ENCODE measurements at regions not wholly inside any gene's neighbourhood (a gene's known extent, or its start where the extent isn't known, plus 50 kb on each side); places are given as distances from the start of the nearest gene placed in this dataset.
"Not testable (repeated sequence)": the region's sequence is repeated elsewhere in the genome, so short reads cannot be mapped to it uniquely, and the experiment has no call there.

DNA sequence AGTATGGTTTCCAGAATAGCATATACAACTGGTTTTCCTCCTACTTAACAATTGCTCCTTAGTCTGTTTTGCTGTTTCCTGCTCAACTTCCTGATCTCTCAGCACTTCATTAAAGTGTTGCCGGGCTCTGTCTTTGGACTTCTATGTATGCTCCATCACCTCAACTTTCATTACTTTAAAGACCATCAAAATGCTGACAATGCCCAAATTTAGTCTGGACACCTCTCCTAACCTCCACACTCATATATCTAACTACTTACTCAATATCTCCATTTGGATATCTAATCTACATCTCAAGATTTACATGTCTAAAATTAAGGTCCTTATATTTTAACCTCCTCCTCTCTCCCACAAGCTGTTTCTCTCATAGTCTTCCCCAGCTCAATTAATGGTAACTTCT is 54.4 kb upstream of the LGR5 start:
- TF ChIP-seq, protein P1, sequence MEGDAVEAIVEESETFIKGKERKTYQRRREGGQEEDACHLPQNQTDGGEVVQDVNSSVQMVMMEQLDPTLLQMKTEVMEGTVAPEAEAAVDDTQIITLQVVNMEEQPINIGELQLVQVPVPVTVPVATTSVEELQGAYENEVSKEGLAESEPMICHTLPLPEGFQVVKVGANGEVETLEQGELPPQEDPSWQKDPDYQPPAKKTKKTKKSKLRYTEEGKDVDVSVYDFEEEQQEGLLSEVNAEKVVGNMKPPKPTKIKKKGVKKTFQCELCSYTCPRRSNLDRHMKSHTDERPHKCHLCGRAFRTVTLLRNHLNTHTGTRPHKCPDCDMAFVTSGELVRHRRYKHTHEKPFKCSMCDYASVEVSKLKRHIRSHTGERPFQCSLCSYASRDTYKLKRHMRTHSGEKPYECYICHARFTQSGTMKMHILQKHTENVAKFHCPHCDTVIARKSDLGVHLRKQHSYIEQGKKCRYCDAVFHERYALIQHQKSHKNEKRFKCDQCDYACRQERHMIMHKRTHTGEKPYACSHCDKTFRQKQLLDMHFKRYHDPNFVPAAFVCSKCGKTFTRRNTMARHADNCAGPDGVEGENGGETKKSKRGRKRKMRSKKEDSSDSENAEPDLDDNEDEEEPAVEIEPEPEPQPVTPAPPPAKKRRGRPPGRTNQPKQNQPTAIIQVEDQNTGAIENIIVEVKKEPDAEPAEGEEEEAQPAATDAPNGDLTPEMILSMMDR (conservative IDR thresholded peaks at IDR 0.05) = no peak
- Mint-ChIP-seq H3K36me3 (no peaks in the 10 kb centered on the region), H3K4me1 (ENCODE audit: unreplicated experiment) (no peaks in the 10 kb centered on the region), H3K27ac (no peak overlapping the region), H3K27me3 (no peaks in the 10 kb centered on the region), H3K9me3 (no peaks in the 10 kb centered on the region), H3K4me3 (no peak overlapping the region)
- no peak for DNase-seq (ENCODE audit: extremely low spot score, unreplicated experiment)

DNA sequence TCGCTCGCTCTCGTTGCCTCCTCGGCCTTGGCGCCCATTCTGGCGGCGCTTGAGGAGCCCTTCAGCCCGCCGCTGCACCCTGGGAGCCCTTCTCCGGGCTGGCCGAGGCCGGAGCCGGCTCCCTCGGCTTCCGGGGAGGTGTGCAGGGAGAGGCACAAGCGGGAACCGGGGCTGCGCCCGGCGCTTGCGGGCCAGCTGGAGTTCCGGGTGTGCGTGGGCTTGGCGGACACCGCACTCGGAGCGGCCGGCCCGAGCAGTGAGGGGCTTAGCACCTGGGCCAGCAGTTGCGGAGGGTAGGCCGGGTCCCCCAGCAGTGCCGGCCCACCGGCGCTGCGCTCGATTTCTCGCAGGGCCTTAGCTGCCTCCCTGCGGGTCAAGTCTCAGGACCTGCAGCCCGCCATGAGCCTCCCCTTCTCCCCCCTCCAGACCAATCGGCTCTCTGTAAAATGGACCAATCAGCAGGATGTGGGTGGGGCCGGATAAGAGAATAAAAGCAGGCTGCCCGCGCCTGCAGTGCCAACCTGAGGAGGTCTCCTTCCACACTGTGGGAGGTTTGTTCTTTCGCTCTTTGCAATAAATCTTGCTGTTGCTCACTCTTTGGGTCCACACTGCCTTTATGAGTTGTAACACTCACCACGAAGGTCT is 62.8 kb upstream of the LGR5 start:
- H3K27me3 Mint-ChIP-seq; H3K36me3 Mint-ChIP-seq; H3K4me1 Mint-ChIP-seq (ENCODE audit: unreplicated experiment); H3K9me3 Mint-ChIP-seq; DNase-seq (ENCODE audit: extremely low spot score, unreplicated experiment); H3K27ac Mint-ChIP-seq; H3K4me3 Mint-ChIP-seq: not testable (repeated sequence)

DNA sequence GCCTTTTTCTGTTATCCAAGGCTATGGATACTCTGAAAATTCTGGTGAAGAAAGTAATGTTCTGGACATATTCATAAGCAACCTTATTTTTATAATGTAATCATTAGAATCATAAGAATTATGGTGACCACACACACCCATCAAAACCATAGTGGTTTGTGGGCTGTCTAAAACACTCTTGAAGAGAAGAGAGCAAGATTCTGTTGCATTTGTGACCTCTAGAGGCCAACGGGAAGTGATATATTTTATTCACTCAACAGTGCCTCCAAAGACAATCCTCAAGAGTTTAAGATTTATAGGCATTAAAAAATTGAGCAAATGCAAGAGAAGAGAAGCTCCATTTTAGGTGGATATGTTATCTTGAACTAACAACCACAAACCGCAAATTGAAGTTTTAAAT is 68.5 kb upstream of the LGR5 start:
- TF ChIP-seq, protein P1 (conservative IDR thresholded peaks at IDR 0.05) = no peak
- Mint-ChIP-seq H3K27ac (no peak overlapping the region), H3K4me1 (ENCODE audit: unreplicated experiment) (no peaks in the 10 kb centered on the region), H3K36me3 (no peaks in the 10 kb centered on the region), H3K4me3 (no peak overlapping the region), H3K9me3 (no peaks in the 10 kb centered on the region), H3K27me3 (no peaks in the 10 kb centered on the region)
- no peak for DNase-seq (ENCODE audit: extremely low spot score, unreplicated experiment)

DNA sequence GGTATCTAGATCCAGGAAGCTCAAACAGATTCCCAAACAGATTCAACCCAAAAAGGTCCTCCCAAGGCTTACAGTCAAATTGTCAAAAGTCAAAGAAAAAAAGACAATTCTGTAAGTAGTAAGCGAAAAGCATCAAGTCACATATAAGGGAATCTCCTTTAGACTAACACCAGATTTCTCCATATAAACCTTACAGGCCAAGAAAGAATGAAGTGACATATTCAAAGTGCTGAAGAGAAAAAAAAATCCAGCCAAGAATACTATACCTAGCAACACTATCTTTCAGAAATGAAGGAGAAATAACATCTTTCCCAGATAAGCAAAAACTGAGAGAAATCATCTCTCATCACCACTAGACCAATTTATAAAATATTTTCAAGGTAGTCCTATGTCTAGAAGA is 79.6 kb upstream of the LGR5 start:
- Mint-ChIP-seq H3K27me3 (no peaks in the 10 kb centered on the region), H3K9me3 (peaks cover 12% of the 10 kb centered on the region), H3K27ac (no peak overlapping the region), H3K36me3 (no peaks in the 10 kb centered on the region), H3K4me3 (no peak overlapping the region), H3K4me1 (ENCODE audit: unreplicated experiment) (no peaks in the 10 kb centered on the region)
- no peak for DNase-seq (ENCODE audit: extremely low spot score, unreplicated experiment)
- TF ChIP-seq, protein P1 (conservative IDR thresholded peaks at IDR 0.05) = no peak

DNA sequence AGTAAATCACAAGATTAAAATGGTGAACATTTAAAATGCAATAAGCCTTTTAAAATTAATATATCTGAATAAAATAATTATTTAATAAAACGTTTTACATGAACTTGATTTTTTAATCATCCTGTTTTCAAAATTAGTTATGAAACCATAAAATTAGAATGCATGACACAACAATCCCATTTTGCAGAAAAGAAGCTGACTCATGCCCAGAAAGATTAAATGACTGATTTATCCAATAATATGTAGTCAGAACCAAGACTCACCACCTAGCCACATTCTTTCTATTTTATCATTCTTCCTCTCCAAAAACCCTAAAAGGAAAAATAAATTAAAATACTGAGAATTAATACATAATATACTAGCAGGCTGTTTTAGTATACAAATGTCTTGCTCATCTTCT is 83.0 kb upstream of the LGR5 start:
- DNase-seq (ENCODE audit: extremely low spot score, unreplicated experiment) = no peak
- Mint-ChIP-seq H3K4me3 (no peak overlapping the region), H3K4me1 (ENCODE audit: unreplicated experiment) (no peaks in the 10 kb centered on the region), H3K9me3 (peaks cover 12% of the 10 kb centered on the region), H3K27ac (no peak overlapping the region), H3K27me3 (no peaks in the 10 kb centered on the region), H3K36me3 (no peaks in the 10 kb centered on the region)
- TF ChIP-seq, protein P1 (conservative IDR thresholded peaks at IDR 0.05) = no peak

DNA sequence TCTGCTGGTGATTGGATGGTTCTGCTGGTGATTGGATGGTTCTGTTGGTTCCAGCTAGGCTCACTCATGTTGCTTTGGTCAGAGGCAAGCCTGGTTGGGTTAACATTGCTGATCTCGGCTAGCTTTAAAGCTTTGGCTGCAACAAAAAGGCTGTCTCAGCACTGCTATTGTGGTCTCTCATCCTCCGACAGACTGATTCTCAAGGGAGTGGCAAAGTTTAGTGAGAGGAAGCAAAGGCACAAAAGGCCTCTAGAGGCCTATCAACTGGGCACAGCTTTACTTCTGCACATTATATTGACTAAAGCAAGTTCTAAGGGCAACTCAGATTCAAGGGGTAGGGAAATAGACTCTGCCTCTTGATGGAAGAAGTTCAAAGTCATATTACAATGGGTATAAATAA is 84.7 kb upstream of the LGR5 start:
- TF ChIP-seq, protein P1 (conservative IDR thresholded peaks at IDR 0.05) = no peak
- no peak for DNase-seq (ENCODE audit: extremely low spot score, unreplicated experiment)
- no peaks in the 10 kb centered on the region for H3K36me3 Mint-ChIP-seq
- H3K27me3 Mint-ChIP-seq = no peaks in the 10 kb centered on the region
- peaks cover under 1% of the 10 kb centered on the region for H3K9me3 Mint-ChIP-seq
- H3K4me1 Mint-ChIP-seq (ENCODE audit: unreplicated experiment) = no peaks in the 10 kb centered on the region
- no peak overlapping the region for H3K4me3 Mint-ChIP-seq
- no peak overlapping the region for H3K27ac Mint-ChIP-seq

All from type B pancreatic cell (in vitro differentiated cells).